ENCODE measurements at regions not wholly inside any gene's neighbourhood (a gene's known extent, or its start where the extent isn't known, plus 50 kb on each side); places are given as distances from the start of the nearest gene placed in this dataset.

- H3K36me3 ChIP-seq (ENCODE audit: control insufficient read depth in 1 of 2, insufficient read depth in 2 of 2, low read length in 2 of 2), result no peaks in the 10 kb centered on the region
- H3K4me1 ChIP-seq (ENCODE audit: control insufficient read depth in 1 of 2, insufficient read depth in 2 of 2, low read length in 2 of 2), result no peaks in the 10 kb centered on the region
- no peaks in the 10 kb centered on the region for H3K9me3 ChIP-seq (ENCODE audit: control insufficient read depth in 1 of 2, low read length in 2 of 2)
- no peaks in the 10 kb centered on the region for H3K27me3 ChIP-seq (ENCODE audit: low read depth, low read length)
- no peak overlapping the region for H3K27ac ChIP-seq (ENCODE audit: low read length)
- no peak overlapping the region for H3K4me3 ChIP-seq (ENCODE audit: low read depth in 1 of 2, low read length in 2 of 2)
Observed at GRCh38 chr20:7601431-7601830, 338.8 kb downstream of the HAO1 start.

- Histone ChIP-seq H3K27me3 (ENCODE audit: low read depth, low read length) (no peaks in the 10 kb centered on the region), H3K4me3 (ENCODE audit: low read depth in 1 of 2, low read length in 2 of 2) (no peak overlapping the region), H3K9me3 (ENCODE audit: control insufficient read depth in 1 of 2, low read length in 2 of 2) (no peaks in the 10 kb centered on the region), H3K36me3 (ENCODE audit: control insufficient read depth in 1 of 2, insufficient read depth in 2 of 2, low read length in 2 of 2) (no peaks in the 10 kb centered on the region), H3K27ac (ENCODE audit: low read length) (no peak overlapping the region), H3K4me1 (ENCODE audit: control insufficient read depth in 1 of 2, insufficient read depth in 2 of 2, low read length in 2 of 2) (no peaks in the 10 kb centered on the region)
Observed at GRCh38 chr20:7606941-7607340, 333.3 kb downstream of the HAO1 start.

GRCh38 chr20:7608250-7608649 lies 332.0 kb downstream of the HAO1 start:
- Histone ChIP-seq H3K27ac (ENCODE audit: low read length) (no peak overlapping the region), H3K27me3 (ENCODE audit: low read depth, low read length) (no peaks in the 10 kb centered on the region)

GRCh38 chr20:7609251-7609650 lies 331.0 kb downstream of the HAO1 start:
- no peaks in the 10 kb centered on the region for H3K4me1 ChIP-seq (ENCODE audit: control insufficient read depth in 1 of 2, insufficient read depth in 2 of 2, low read length in 2 of 2)
- H3K4me3 ChIP-seq (ENCODE audit: low read depth in 1 of 2, low read length in 2 of 2), result no peak overlapping the region
- no peaks in the 10 kb centered on the region for H3K27me3 ChIP-seq (ENCODE audit: low read depth, low read length)
- no peaks in the 10 kb centered on the region for H3K9me3 ChIP-seq (ENCODE audit: control insufficient read depth in 1 of 2, low read length in 2 of 2)
- no peaks in the 10 kb centered on the region for H3K36me3 ChIP-seq (ENCODE audit: control insufficient read depth in 1 of 2, insufficient read depth in 2 of 2, low read length in 2 of 2)
- H3K27ac ChIP-seq (ENCODE audit: low read length), result no peak overlapping the region

More at GRCh38 chr20:7608250-7608649, 332.0 kb downstream of the HAO1 start:
- H3K4me1 ChIP-seq (ENCODE audit: control insufficient read depth in 1 of 2, insufficient read depth in 2 of 2, low read length in 2 of 2), result no peaks in the 10 kb centered on the region
- no peaks in the 10 kb centered on the region for H3K36me3 ChIP-seq (ENCODE audit: control insufficient read depth in 1 of 2, insufficient read depth in 2 of 2, low read length in 2 of 2)
- H3K9me3 ChIP-seq (ENCODE audit: control insufficient read depth in 1 of 2, low read length in 2 of 2), result no peaks in the 10 kb centered on the region
- H3K4me3 ChIP-seq (ENCODE audit: low read depth in 1 of 2, low read length in 2 of 2), result no peak overlapping the region

- no peaks in the 10 kb centered on the region for H3K36me3 ChIP-seq (ENCODE audit: control insufficient read depth in 1 of 2, insufficient read depth in 2 of 2, low read length in 2 of 2)
- no peak overlapping the region for H3K27ac ChIP-seq (ENCODE audit: low read length)
- H3K4me1 ChIP-seq (ENCODE audit: control insufficient read depth in 1 of 2, insufficient read depth in 2 of 2, low read length in 2 of 2), result no peaks in the 10 kb centered on the region
- no peaks in the 10 kb centered on the region for H3K9me3 ChIP-seq (ENCODE audit: control insufficient read depth in 1 of 2, low read length in 2 of 2)
- H3K27me3 ChIP-seq (ENCODE audit: low read depth, low read length), result no peaks in the 10 kb centered on the region
- no peak overlapping the region for H3K4me3 ChIP-seq (ENCODE audit: low read depth in 1 of 2, low read length in 2 of 2)
Observed at GRCh38 chr20:7610681-7611080, 329.6 kb downstream of the HAO1 start.

GRCh38 chr20:7617797-7618196 lies 322.5 kb downstream of the HAO1 start:
- Histone ChIP-seq H3K4me1 (ENCODE audit: control insufficient read depth in 1 of 2, insufficient read depth in 2 of 2, low read length in 2 of 2) (no peaks in the 10 kb centered on the region), H3K27me3 (ENCODE audit: low read depth, low read length) (no peaks in the 10 kb centered on the region), H3K4me3 (ENCODE audit: low read depth in 1 of 2, low read length in 2 of 2) (no peak overlapping the region), H3K36me3 (ENCODE audit: control insufficient read depth in 1 of 2, insufficient read depth in 2 of 2, low read length in 2 of 2) (no peaks in the 10 kb centered on the region), H3K9me3 (ENCODE audit: control insufficient read depth in 1 of 2, low read length in 2 of 2) (peaks cover 0 to 6% of the 10 kb centered on the region in 2 donors), H3K27ac (ENCODE audit: low read length) (no peak overlapping the region)

GRCh38 chr20:7622399-7622961 lies 317.8 kb downstream of the HAO1 start:
- no peaks in the 10 kb centered on the region for H3K36me3 ChIP-seq (ENCODE audit: control insufficient read depth in 1 of 2, insufficient read depth in 2 of 2, low read length in 2 of 2)
- H3K27ac ChIP-seq (ENCODE audit: low read length), result no peak overlapping the region
- peaks cover 0 to 6% of the 10 kb centered on the region in 2 donors for H3K9me3 ChIP-seq (ENCODE audit: control insufficient read depth in 1 of 2, low read length in 2 of 2)
- no peak overlapping the region for H3K4me3 ChIP-seq (ENCODE audit: low read depth in 1 of 2, low read length in 2 of 2)
- H3K27me3 ChIP-seq (ENCODE audit: low read depth, low read length), result no peaks in the 10 kb centered on the region
- no peaks in the 10 kb centered on the region for H3K4me1 ChIP-seq (ENCODE audit: control insufficient read depth in 1 of 2, insufficient read depth in 2 of 2, low read length in 2 of 2)

- no peaks in the 10 kb centered on the region for H3K36me3 ChIP-seq (ENCODE audit: control insufficient read depth in 1 of 2, insufficient read depth in 2 of 2, low read length in 2 of 2)
- no peak overlapping the region for H3K27ac ChIP-seq (ENCODE audit: low read length)
- peaks cover 0 to 6% of the 10 kb centered on the region in 2 donors for H3K9me3 ChIP-seq (ENCODE audit: control insufficient read depth in 1 of 2, low read length in 2 of 2)
- no peak overlapping the region for H3K4me3 ChIP-seq (ENCODE audit: low read depth in 1 of 2, low read length in 2 of 2)
- no peaks in the 10 kb centered on the region for H3K4me1 ChIP-seq (ENCODE audit: control insufficient read depth in 1 of 2, insufficient read depth in 2 of 2, low read length in 2 of 2)
- no peaks in the 10 kb centered on the region for H3K27me3 ChIP-seq (ENCODE audit: low read depth, low read length)
Observed at GRCh38 chr20:7624886-7625285, 315.4 kb downstream of the HAO1 start.

- H3K27me3 ChIP-seq (ENCODE audit: low read depth, low read length), result no peaks in the 10 kb centered on the region
- no peak overlapping the region for H3K27ac ChIP-seq (ENCODE audit: low read length)
- no peak overlapping the region for H3K4me3 ChIP-seq (ENCODE audit: low read depth in 1 of 2, low read length in 2 of 2)
- no peaks in the 10 kb centered on the region for H3K4me1 ChIP-seq (ENCODE audit: control insufficient read depth in 1 of 2, insufficient read depth in 2 of 2, low read length in 2 of 2)
- H3K9me3 ChIP-seq (ENCODE audit: control insufficient read depth in 1 of 2, low read length in 2 of 2), result no peaks in the 10 kb centered on the region
- no peaks in the 10 kb centered on the region for H3K36me3 ChIP-seq (ENCODE audit: control insufficient read depth in 1 of 2, insufficient read depth in 2 of 2, low read length in 2 of 2)
Observed at GRCh38 chr20:7627734-7628663, 312.3 kb downstream of the HAO1 start.

GRCh38 chr20:7629880-7630279 lies 310.4 kb downstream of the HAO1 start:
- Histone ChIP-seq H3K4me3 (ENCODE audit: low read depth in 1 of 2, low read length in 2 of 2) (no peak overlapping the region), H3K27ac (ENCODE audit: low read length) (no peak overlapping the region), H3K27me3 (ENCODE audit: low read depth, low read length) (no peaks in the 10 kb centered on the region), H3K9me3 (ENCODE audit: control insufficient read depth in 1 of 2, low read length in 2 of 2) (no peaks in the 10 kb centered on the region), H3K36me3 (ENCODE audit: control insufficient read depth in 1 of 2, insufficient read depth in 2 of 2, low read length in 2 of 2) (no peaks in the 10 kb centered on the region), H3K4me1 (ENCODE audit: control insufficient read depth in 1 of 2, insufficient read depth in 2 of 2, low read length in 2 of 2) (no peaks in the 10 kb centered on the region)

- Histone ChIP-seq H3K4me1 (ENCODE audit: control insufficient read depth in 1 of 2, insufficient read depth in 2 of 2, low read length in 2 of 2) (no peaks in the 10 kb centered on the region), H3K27me3 (ENCODE audit: low read depth, low read length) (no peaks in the 10 kb centered on the region), H3K36me3 (ENCODE audit: control insufficient read depth in 1 of 2, insufficient read depth in 2 of 2, low read length in 2 of 2) (no peaks in the 10 kb centered on the region), H3K4me3 (ENCODE audit: low read depth in 1 of 2, low read length in 2 of 2) (no peak overlapping the region), H3K27ac (ENCODE audit: low read length) (no peak overlapping the region), H3K9me3 (ENCODE audit: control insufficient read depth in 1 of 2, low read length in 2 of 2) (no peaks in the 10 kb centered on the region)
Observed at GRCh38 chr20:7637184-7637583, 303.1 kb downstream of the HAO1 start.
